NCI-H2081 treated with DMSO at 0.1 percent for 48 hours (cell line): ENCODE measurements at regions not wholly inside any gene's neighbourhood (a gene's known extent, or its start where the extent isn't known, plus 50 kb on each side); places are given as distances from the start of the nearest gene placed in this dataset.
"Not testable (repeated sequence)": the region's sequence is repeated elsewhere in the genome, so short reads cannot be mapped to it uniquely, and the experiment has no call there.

ENCODE experiments used
- DNase-seq: peaks from one replicate; lab custom pipeline; 2025; lab: John Stamatoyannopoulos, UW

DNA sequence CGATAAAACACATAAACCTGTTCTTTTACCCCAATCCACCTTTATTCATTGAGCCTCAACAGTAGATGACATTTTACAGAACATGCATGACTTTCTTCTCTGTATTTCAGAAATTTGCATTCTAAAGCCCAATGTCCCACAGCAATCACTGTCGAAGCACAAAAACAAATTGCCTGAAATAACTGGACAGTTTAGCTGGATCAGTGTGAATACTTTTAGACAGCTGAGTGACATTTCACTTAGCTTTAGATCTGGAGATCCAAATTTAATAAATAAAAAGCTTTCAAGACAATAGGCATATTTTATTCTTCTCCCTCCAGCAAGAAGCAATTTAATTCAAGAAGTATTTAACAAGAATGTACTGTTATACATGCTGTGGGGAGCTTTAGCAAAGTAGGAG, 109.1 kb upstream of the FSCB start:
- DNase-seq = no peak

GRCh38 chr14:44613061-44613712, 106.1 kb upstream of the FSCB start:
- DNase-seq = no peak

DNA sequence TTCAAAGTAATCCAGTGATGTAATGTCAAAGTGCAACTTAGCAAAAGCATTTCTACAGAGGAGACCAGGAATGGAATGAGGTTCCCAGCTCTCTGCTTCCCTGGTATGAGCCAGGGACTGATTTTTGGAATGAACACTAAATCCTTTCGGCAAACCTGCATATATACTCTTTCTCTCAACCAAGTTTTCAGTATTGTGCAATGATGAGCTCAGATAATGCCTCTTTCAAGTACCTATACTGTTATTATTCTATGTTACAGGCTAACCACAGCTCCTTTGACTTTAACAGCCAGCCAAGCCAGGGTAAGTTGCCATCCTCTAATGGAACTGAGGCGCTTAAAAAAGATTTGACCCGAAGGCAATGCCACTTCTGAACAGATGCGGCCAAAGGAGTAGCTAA, 104.9 kb upstream of the FSCB start:
- no peak for DNase-seq

- no peak for DNase-seq
Observed at GRCh38 chr14:44609876-44610510, 102.9 kb upstream of the FSCB start.

DNA sequence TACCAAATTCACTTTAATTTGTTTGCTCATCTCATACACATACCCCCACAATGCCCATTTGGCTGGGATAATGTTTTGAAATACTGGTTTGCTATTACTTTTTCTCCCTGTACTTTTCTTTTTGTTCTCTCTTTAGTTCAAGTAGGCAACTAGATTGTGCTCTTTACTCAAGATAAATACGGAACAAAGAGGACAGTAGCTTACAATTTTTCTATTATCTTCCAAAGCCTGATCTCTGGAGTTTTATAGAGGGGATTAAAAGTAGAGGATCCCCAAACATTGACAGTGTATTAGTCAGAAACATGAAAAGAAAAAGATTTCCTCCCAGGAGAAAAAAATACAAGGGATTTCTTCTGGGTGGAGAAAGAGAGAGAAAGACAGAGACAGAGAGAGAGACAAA, 102.1 kb upstream of the FSCB start:
- DNase-seq = no peak

DNA sequence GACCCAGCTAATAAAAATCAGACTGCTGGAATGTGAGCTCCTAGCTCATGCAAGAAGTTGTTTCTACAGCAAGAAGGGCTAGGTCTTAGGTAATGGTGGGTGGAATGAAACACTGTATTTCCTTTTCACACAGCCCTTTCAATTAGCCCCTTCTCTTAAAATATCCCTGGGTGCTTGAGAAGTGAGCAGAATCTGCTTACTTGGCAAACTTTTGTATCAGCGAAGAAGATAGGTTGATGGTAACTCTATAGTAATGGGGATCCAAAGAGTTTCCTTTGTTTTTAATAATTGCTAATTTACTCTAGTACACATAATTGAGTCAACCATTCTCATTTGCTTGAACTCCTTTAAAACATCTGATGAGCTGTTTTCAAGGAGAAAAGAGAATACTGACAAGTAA, 100.6 kb upstream of the FSCB start:
- DNase-seq = no peak

- DNase-seq = no peak
Observed at GRCh38 chr14:44606576-44606975, 99.5 kb upstream of the FSCB start.

DNA sequence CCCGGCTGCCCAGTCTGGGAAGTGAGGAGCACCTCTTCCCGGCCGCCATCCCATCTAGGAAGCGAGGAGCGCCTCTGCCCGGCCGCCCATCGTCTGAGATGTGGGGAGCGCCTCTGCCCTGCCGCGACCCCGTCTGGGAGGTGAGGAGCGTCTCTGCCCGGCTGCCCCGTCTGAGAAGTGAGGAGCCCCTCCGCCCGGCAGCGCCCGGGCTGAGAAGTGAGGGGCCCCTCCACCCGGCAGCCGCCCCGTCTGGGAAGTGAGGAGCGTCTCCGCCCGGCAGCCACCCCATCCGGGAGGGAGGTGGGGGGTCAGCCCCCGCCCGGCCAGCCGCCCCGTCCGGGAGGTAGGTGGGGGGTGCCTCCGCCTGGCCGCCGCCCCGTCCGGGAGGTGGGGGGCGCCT, 94.2 kb upstream of the FSCB start:
- DNase-seq = not testable (repeated sequence)

DNA sequence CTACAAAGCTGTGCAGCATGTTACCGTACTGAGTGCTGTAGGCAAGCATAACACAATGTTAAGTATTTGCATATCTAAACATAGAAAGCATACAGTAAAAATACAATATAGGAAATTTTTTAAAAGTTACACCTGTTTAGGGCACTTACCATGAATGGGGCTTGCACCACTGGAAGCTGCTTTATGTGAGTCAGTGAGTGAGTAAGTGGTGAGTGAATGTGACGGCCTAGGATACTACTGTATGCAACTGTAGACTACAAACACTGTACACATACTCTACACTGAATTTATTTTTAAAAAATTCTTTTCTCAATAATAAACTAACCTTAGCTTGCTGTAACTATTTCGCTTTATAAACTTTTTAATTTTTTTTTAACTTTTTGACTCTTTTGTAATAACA, 82.1 kb upstream of the FSCB start:
- no peak for DNase-seq

DNA sequence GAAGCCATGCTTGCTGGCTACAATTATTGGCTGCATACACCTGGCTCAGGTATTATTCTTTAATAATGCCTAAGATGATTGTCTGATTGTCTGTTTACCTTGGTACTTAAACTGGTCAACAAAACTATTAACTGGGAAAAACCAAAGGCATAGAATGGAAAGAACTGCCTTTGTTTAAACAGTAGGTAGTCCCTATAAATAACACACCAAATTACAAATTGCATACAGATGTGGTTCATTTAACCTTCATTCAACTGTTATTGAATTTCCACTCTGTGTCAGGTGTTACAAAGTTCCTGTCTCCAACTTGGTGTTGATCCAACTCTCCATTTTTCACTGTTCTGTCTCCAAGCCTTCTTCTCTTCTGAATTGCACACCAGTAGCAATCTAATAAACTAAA, 79.8 kb upstream of the FSCB start:
- peak; percentile 97 for DNase-seq

DNA sequence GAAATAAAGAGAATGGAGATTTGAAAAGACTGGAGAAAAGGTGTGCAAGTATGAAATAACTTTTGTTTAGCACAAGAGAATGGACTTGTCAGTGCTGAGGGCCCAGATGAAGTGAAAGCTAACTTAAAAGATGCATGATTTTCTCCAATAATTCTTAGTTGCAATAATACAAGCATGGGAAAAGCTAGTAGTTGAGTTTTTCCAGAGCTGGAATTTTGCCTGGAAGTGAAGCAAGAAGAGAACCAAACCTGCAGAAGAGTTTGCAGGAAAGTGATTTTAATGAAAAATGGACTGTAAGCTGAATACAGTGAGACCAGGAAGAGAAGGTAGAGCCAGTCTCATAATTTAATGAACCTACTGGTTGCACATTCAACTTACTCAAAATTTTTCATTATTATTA, 69.3 kb upstream of the FSCB start:
- DNase-seq = no peak

DNA sequence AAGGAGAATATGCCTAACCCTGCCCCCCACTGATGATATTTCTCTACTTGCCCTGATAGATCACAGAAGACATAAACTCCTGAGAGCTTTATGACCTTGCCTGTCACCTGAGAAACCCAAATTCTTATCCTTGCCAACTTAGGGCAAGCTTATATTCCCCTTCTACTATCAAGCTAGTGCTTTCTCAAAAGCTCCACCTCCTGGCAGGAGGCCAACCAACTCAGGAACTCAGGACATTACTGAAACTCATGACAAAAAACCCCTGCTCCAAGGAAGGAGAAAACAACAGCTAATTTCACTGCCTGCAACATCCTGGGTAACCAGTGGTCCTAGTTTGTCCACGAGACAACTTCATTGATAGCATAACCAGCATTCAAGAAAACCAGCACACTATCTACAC, 60.9 kb upstream of the FSCB start:
- no peak for DNase-seq

GRCh38 chr14:44565968-44566367, 58.9 kb upstream of the FSCB start:
- DNase-seq = no peak

- no peak for DNase-seq
Observed at GRCh38 chr14:44564908-44565307, 57.8 kb upstream of the FSCB start.
